ENCODE measurements at regions not wholly inside any gene's neighbourhood (a gene's known extent, or its start where the extent isn't known, plus 50 kb on each side); places are given as distances from the start of the nearest gene placed in this dataset.

- peak in 1 of 2 experiments; percentile 14 for TF ChIP-seq CTCF (IDR thresholded peaks at IDR 0.05; ENCODE audit: insufficient read depth in 1 of 2, low read depth in 1 of 2, low read length in 1 of 2, severe bottlenecking in 1 of 2, unreplicated experiment in 1 of 2)
- Histone ChIP-seq H3K9me3 (no peaks in the 10 kb centered on the region; the same call in 1 of the 2 replicates), H3K36me3 (ENCODE audit: control insufficient read depth, insufficient read depth, low read length) (no peaks in the 10 kb centered on the region), H3K4me3 (ENCODE audit: low read depth, low read length) (no peak overlapping the region), H3K4me1 (no peaks in the 10 kb centered on the region), H3K27me3 (replicated peaks; ENCODE audit: control insufficient read depth, insufficient read depth, low read length) (no peaks in the 10 kb centered on the region)
- intact Hi-C loops (cut with micrococcal nuclease; ENCODE audit: unreplicated experiment), result no loop called here
- H3K9me3 Mint-ChIP-seq (ENCODE audit: unreplicated experiment), result no peaks in the 10 kb centered on the region
- H3K27ac Mint-ChIP-seq (ENCODE audit: unreplicated experiment), result no peak overlapping the region
- no TSS peak for BruUV-seq (replicated peaks)
- H3K4me1 Mint-ChIP-seq (ENCODE audit: low read depth, unreplicated experiment), result no peaks in the 10 kb centered on the region
- DNase-seq, result peak in 1 of 2 experiments; percentile 8
- no peaks in the 10 kb centered on the region for H3K27me3 Mint-ChIP-seq (ENCODE audit: insufficient read depth, unreplicated experiment)
- H3K4me3 Mint-ChIP-seq (ENCODE audit: unreplicated experiment), result no peak overlapping the region
- no peaks in the 10 kb centered on the region for H3K36me3 Mint-ChIP-seq (ENCODE audit: insufficient read depth, unreplicated experiment)
- CTCF ChIA-PET, result no interaction called here
- POLR2A ChIA-PET, result no interaction called here
Observed at GRCh38 chr2:116094196-116094595, 1651.8 kb downstream of the DPP10 start.

- H3K27ac Mint-ChIP-seq (ENCODE audit: unreplicated experiment), result no peak overlapping the region
- no peak overlapping the region for H3K4me3 ChIP-seq (ENCODE audit: low read depth, low read length)
- H3K36me3 Mint-ChIP-seq (ENCODE audit: insufficient read depth, unreplicated experiment), result no peaks in the 10 kb centered on the region
- CTCF ChIA-PET, result no interaction called here
- intact Hi-C loops (cut with micrococcal nuclease; ENCODE audit: unreplicated experiment), result no loop called here
- no peak overlapping the region for H3K4me3 Mint-ChIP-seq (ENCODE audit: unreplicated experiment)
- POLR2A ChIA-PET, result no interaction called here
- no TSS peak for BruUV-seq (replicated peaks)
- no peaks in the 10 kb centered on the region; the same call in 1 of the 2 replicates for H3K9me3 ChIP-seq
- H3K27me3 Mint-ChIP-seq (ENCODE audit: insufficient read depth, unreplicated experiment), result no peaks in the 10 kb centered on the region
- H3K4me1 Mint-ChIP-seq (ENCODE audit: low read depth, unreplicated experiment), result no peaks in the 10 kb centered on the region
- no peaks in the 10 kb centered on the region for H3K9me3 Mint-ChIP-seq (ENCODE audit: unreplicated experiment)
- no peak for TF ChIP-seq CTCF (IDR thresholded peaks at IDR 0.05; ENCODE audit: insufficient read depth in 1 of 2, low read depth in 1 of 2, low read length in 1 of 2, severe bottlenecking in 1 of 2, unreplicated experiment in 1 of 2)
- no peak for DNase-seq
- no peaks in the 10 kb centered on the region for H3K36me3 ChIP-seq (ENCODE audit: control insufficient read depth, insufficient read depth, low read length)
- no peaks in the 10 kb centered on the region for H3K4me1 ChIP-seq
- H3K27me3 ChIP-seq (replicated peaks; ENCODE audit: control insufficient read depth, insufficient read depth, low read length), result no peaks in the 10 kb centered on the region
Observed at GRCh38 chr2:116095636-116096035, 1653.2 kb downstream of the DPP10 start.

- no peak overlapping the region for H3K27ac Mint-ChIP-seq (ENCODE audit: unreplicated experiment)
- intact Hi-C loops (cut with micrococcal nuclease; ENCODE audit: unreplicated experiment), result no loop called here
- no peak for DNase-seq
- no peaks in the 10 kb centered on the region for H3K27me3 ChIP-seq (replicated peaks; ENCODE audit: control insufficient read depth, insufficient read depth, low read length)
- H3K36me3 ChIP-seq (ENCODE audit: control insufficient read depth, insufficient read depth, low read length), result no peaks in the 10 kb centered on the region
- H3K4me1 ChIP-seq, result no peaks in the 10 kb centered on the region
- H3K9me3 ChIP-seq, result no peaks in the 10 kb centered on the region
- TF ChIP-seq CTCF (IDR thresholded peaks at IDR 0.05; ENCODE audit: insufficient read depth in 1 of 2, low read depth in 1 of 2, low read length in 1 of 2, severe bottlenecking in 1 of 2, unreplicated experiment in 1 of 2), result no peak
- no peaks in the 10 kb centered on the region for H3K9me3 Mint-ChIP-seq (ENCODE audit: unreplicated experiment)
- H3K4me1 Mint-ChIP-seq (ENCODE audit: low read depth, unreplicated experiment), result no peaks in the 10 kb centered on the region
- no peaks in the 10 kb centered on the region for H3K27me3 Mint-ChIP-seq (ENCODE audit: insufficient read depth, unreplicated experiment)
- CTCF ChIA-PET, result no interaction called here
- no TSS peak for BruUV-seq (replicated peaks)
- H3K36me3 Mint-ChIP-seq (ENCODE audit: insufficient read depth, unreplicated experiment), result no peaks in the 10 kb centered on the region
- POLR2A ChIA-PET, result no interaction called here
- H3K4me3 Mint-ChIP-seq (ENCODE audit: unreplicated experiment), result no peak overlapping the region
- H3K4me3 ChIP-seq (ENCODE audit: low read depth, low read length), result no peak overlapping the region
Observed at GRCh38 chr2:116098049-116098448, 1655.6 kb downstream of the DPP10 start.
